ENCODE measurements at regions not wholly inside any gene's neighbourhood (a gene's known extent, or its start where the extent isn't known, plus 50 kb on each side); places are given as distances from the start of the nearest gene placed in this dataset.
"Not testable (repeated sequence)": the region's sequence is repeated elsewhere in the genome, so short reads cannot be mapped to it uniquely, and the experiment has no call there.

DNA sequence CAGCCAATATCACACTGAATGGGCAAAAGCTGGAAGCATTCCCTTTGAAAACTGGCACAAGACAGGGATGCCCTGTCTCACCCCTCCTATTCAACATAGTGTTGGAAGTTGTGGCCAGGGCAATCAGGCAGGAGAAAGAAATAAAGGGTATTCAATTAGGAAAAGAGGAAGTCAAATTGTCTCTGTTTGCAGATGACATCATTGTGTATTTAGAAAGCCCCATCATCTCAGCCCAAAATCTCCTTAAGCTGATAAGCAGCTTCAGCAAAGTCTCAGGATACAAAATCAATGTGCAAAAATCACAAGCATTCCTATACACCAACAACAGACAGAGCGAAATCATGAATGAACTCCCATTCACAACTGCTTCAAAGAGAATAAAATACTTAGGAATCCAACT, 223.2 kb downstream of the MEX3B start:
- H3K79me2 ChIP-seq (replicated peaks; ENCODE audit: insufficient read depth): peaks cover 27% of the 10 kb centered on the region
- not testable (repeated sequence) for H3K27me3 Mint-ChIP-seq (ENCODE audit: insufficient read depth, low read depth, poor library complexity); H3K27ac Mint-ChIP-seq; H3K36me3 Mint-ChIP-seq (ENCODE audit: low read depth); H3K4me3 ChIP-seq; H3K9me3 Mint-ChIP-seq; H3K9me2 ChIP-seq (ENCODE audit: insufficient read depth); H3F3A ChIP-seq (replicated peaks; ENCODE audit: low read depth); H2AFZ ChIP-seq; ATAC-seq; H3K4me1 ChIP-seq (ENCODE audit: insufficient read depth); H3K4me2 ChIP-seq; H3K4me3 Mint-ChIP-seq; H4K20me1 ChIP-seq (replicated peaks; ENCODE audit: insufficient read depth); DNase-seq (ENCODE audit: low spot score); H3K4me1 Mint-ChIP-seq; H3K36me3 ChIP-seq (ENCODE audit: insufficient read depth); H3K27me3 ChIP-seq (ENCODE audit: insufficient read depth); H3K27ac ChIP-seq (ENCODE audit: low read depth)

DNA sequence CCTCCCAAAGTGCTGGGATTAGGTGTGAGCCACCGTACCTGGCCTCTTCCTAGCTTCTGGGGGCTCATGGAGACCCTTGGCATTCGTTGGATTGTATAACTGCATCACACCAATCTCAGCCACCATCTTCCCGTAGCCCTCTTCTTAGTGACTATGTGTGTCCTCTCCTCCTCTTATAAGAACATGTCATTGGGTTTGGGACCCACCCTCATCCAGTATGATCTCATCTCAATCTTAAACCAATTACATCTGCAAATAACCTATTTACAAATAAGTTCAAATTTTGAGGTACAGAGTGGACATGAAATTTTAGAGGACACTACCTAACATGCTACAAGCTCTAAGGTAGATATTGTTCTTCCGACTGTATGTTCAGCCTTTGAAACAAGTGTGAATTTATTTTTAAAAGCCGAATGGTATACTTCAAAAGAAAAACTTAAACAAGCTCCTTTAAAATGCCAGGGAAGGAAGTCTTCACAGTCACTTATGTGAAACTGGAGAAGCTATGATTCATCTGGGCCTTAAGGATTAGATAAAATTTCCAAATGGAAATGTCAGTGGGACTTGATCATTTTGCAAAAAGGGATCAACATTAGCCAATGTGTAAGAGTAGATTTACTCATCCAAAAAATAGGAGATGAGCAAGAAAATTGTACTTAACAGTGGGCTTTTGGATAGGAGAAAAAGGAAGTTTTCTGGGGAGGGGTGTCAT, 225.7 kb downstream of the MEX3B start:
- Histone ChIP-seq H3K9me2 (ENCODE audit: insufficient read depth) (no peaks in the 10 kb centered on the region), H3F3A (replicated peaks; ENCODE audit: low read depth) (no peaks in the 10 kb centered on the region), H3K4me2 (no peak overlapping the region), H4K20me1 (replicated peaks; ENCODE audit: insufficient read depth) (0 out of 2 replicates have a peak, but pooled peaks cover 5% of the 10 kb centered on the region), H3K4me3 (no peak overlapping the region), H2AFZ (no peak overlapping the region), H3K79me2 (replicated peaks; ENCODE audit: insufficient read depth) (peaks cover 27% of the 10 kb centered on the region), H3K4me1 (ENCODE audit: insufficient read depth) (no peaks in the 10 kb centered on the region), H3K27me3 (ENCODE audit: insufficient read depth) (no peaks in the 10 kb centered on the region), H3K36me3 (ENCODE audit: insufficient read depth) (no peaks in the 10 kb centered on the region), H3K27ac (ENCODE audit: low read depth) (no peak overlapping the region)
- Mint-ChIP-seq H3K27ac (no peak overlapping the region), H3K4me1 (peaks cover 3% of the 10 kb centered on the region; the same call in 2 of the 3 replicates), H3K9me3 (peaks cover 6% of the 10 kb centered on the region; the same call in 1 of the 3 replicates), H3K4me3 (no peak overlapping the region), H3K36me3 (ENCODE audit: low read depth) (no peaks in the 10 kb centered on the region), H3K27me3 (ENCODE audit: insufficient read depth, low read depth, poor library complexity) (peaks cover 3% of the 10 kb centered on the region)
- no peak for ATAC-seq
- no peak for DNase-seq (ENCODE audit: low spot score)
- TF ChIP-seq CREB1 (CRISPR knock-in tag; IDR thresholded peaks at IDR 0.05; ENCODE audit: low read depth) (no peak), NANOG (IDR thresholded peaks at IDR 0.05; ENCODE audit: borderline replicate concordance) (no peak), EZH2phosphoT487 (IDR thresholded peaks at IDR 0.05; ENCODE audit: unreplicated experiment) (no peak), ZNF331 (CRISPR knock-in tag; IDR thresholded peaks at IDR 0.05; ENCODE audit: low read depth) (no peak), EZH2 (IDR thresholded peaks at IDR 0.05; ENCODE audit: low read depth, unreplicated experiment) (no peak), POLR2AphosphoS5 (IDR thresholded peaks at IDR 0.05; ENCODE audit: low read depth) (no peak), ZNF462 (CRISPR knock-in tag; IDR thresholded peaks at IDR 0.05) (no peak), STAT1 (IDR thresholded peaks at IDR 0.05; ENCODE audit: unreplicated experiment) (no peak), ZNF114 (CRISPR knock-in tag; IDR thresholded peaks at IDR 0.05) (no peak)

All from GM23338 (cell line).